IMR-90 (cell line): ENCODE measurements at regions not wholly inside any gene's neighbourhood (a gene's known extent, or its start where the extent isn't known, plus 50 kb on each side); places are given as distances from the start of the nearest gene placed in this dataset.

Source experiments
- ATAC-seq: fragments of 200-7000 bp; cut with Tn5 transposase; 2 replicates; pipeline ENCODE4 v1.9.1; 2020; ENCODE audit warnings: low read depth, mild to moderate bottlenecking, moderate library complexity
- BruUV-seq: library from RNA; stranded (reverse); fragments of 400-500 nt; replicated peaks from 2 replicates; lab custom pipeline; 2021; lab: Mats Ljungman, UMichigan
- CTCF ChIA-PET: fragments of 300-600 bp; formaldehyde crosslinking; extraction: SDS; loops from one replicate; lab custom pipeline; 2021; ENCODE audit warnings: antibody characterized with exemption; lab: Yijun Ruan, JAX
- POLR2A ChIA-PET: fragments of 300-600 bp; sonication (Branson Sonifier 250); formaldehyde crosslinking; loops from one replicate; lab custom pipeline; 2022; ENCODE audit warnings: antibody characterized with exemption; ENCODE audit not compliant: unreplicated experiment; lab: Charles Lee
- DNase-seq: peaks from one replicate; pipeline ENCODE4 v3.0.0; 2013
- H2AFZ ChIP-seq: replicated peaks from 2 replicates; pipeline ENCODE3; 2013; ENCODE audit warnings: low read length, mild to moderate bottlenecking; ENCODE audit not compliant: poor library complexity
- H2AK5ac ChIP-seq: 2 replicates; pipeline ENCODE4 v1.6.1; 2013; ENCODE audit warnings: low read depth, low read length, inconsistent platforms
- H2AK9ac ChIP-seq: replicated peaks from 2 replicates; pipeline ENCODE3; 2013; ENCODE audit warnings: mild to moderate bottlenecking, low read depth, low read length, moderate library complexity; ENCODE audit not compliant: poor library complexity
- H2BK120ac ChIP-seq: 2 replicates; pipeline ENCODE4 v1.6.1; 2013; ENCODE audit warnings: low read depth, low read length, inconsistent platforms
- H2BK15ac ChIP-seq: 3 replicates; pipeline ENCODE4 v1.6.1; 2013; ENCODE audit warnings: low read depth, low read length, inconsistent platforms
- H2BK20ac ChIP-seq: 2 replicates; pipeline ENCODE4 v1.6.1; 2013; ENCODE audit warnings: low read depth, mild to moderate bottlenecking, inconsistent platforms, low read length, moderate library complexity
- H2BK5ac ChIP-seq: 2 replicates; pipeline ENCODE4 v1.6.1; 2013; ENCODE audit warnings: mild to moderate bottlenecking, low read depth, low read length, inconsistent platforms; ENCODE audit not compliant: poor library complexity, severe bottlenecking
- H3K14ac ChIP-seq: replicated peaks from 2 replicates; pipeline ENCODE4 v1.6.1; 2013; ENCODE audit warnings: low read depth, low read length, inconsistent platforms
- H3K18ac ChIP-seq: 2 replicates; pipeline ENCODE4 v1.6.1; 2013; ENCODE audit warnings: low read depth, low read length, control low read depth
- H3K23ac ChIP-seq: 2 replicates; pipeline ENCODE4 v1.6.1; 2013; ENCODE audit warnings: low read depth, low read length, inconsistent platforms
- H3K27ac ChIP-seq: 2 replicates; pipeline ENCODE4 v1.5.1; 2013; ENCODE audit warnings: mild to moderate bottlenecking, control low read depth, low read length; ENCODE audit not compliant: insufficient read depth
- H3K27me3 ChIP-seq: 2 replicates; pipeline ENCODE4 v1.6.1; 2013; ENCODE audit warnings: low read length; ENCODE audit not compliant: control insufficient read depth, insufficient read depth
- H3K36me3 ChIP-seq: 2 replicates; pipeline ENCODE4 v1.6.1; 2013; ENCODE audit warnings: low read length, mixed read lengths; ENCODE audit not compliant: control insufficient read depth, insufficient read depth
- H3K4ac ChIP-seq: 2 replicates; pipeline ENCODE4 v1.6.1; 2013; ENCODE audit warnings: low read depth, low read length, inconsistent platforms
- H3K4me1 ChIP-seq: 2 replicates; pipeline ENCODE4 v1.6.1; 2013; ENCODE audit warnings: low read length, mixed read lengths; ENCODE audit not compliant: control insufficient read depth, insufficient read depth
- H3K4me2 ChIP-seq: 2 replicates; pipeline ENCODE4 v1.6.1; 2013; ENCODE audit warnings: low read depth, mild to moderate bottlenecking, control low read depth, low read length, moderate library complexity
- H3K4me3 ChIP-seq: 2 replicates; pipeline ENCODE4 v1.5.1; 2013; ENCODE audit warnings: low read depth, mild to moderate bottlenecking, control low read depth, low read length, moderate library complexity; ENCODE audit not compliant: insufficient read depth
- H3K56ac ChIP-seq: 2 replicates; pipeline ENCODE4 v1.6.1; 2013; ENCODE audit warnings: low read length, inconsistent platforms; ENCODE audit not compliant: insufficient read depth; ENCODE audit errors: extremely low read depth
- H3K79me1 ChIP-seq, 2 experiments: 2 replicates each; pipeline ENCODE4 v1.6.1; 2013; ENCODE audit warnings: low read length in 2 of 2, inconsistent platforms in 1 of 2, low read depth in 1 of 2
- H3K9ac ChIP-seq: 2 replicates; pipeline ENCODE4 v1.6.1; 2013; ENCODE audit warnings: low read depth, low read length, control low read depth
- H3K9me1 ChIP-seq: 2 replicates; pipeline ENCODE4 v1.6.1; 2013; ENCODE audit warnings: low read length, inconsistent platforms; ENCODE audit not compliant: insufficient read depth
- H3K9me3 ChIP-seq: 2 replicates; pipeline ENCODE4 v1.6.1; 2013; ENCODE audit warnings: low read length; ENCODE audit not compliant: control insufficient read depth, insufficient read depth
- H4K20me1 ChIP-seq: 2 replicates; pipeline ENCODE4 v1.6.1; 2013; ENCODE audit warnings: low read length, inconsistent platforms; ENCODE audit not compliant: insufficient read depth
- H4K5ac ChIP-seq: 2 replicates; pipeline ENCODE4 v1.6.1; 2013; ENCODE audit warnings: mild to moderate bottlenecking, low read depth, low read length, control low read depth
- H4K8ac ChIP-seq, 2 experiments: 2 replicates each; pipeline ENCODE4 v1.6.1; 2013; ENCODE audit warnings: low read depth in 2 of 2, low read length in 2 of 2, control low read depth in 1 of 2, inconsistent platforms in 1 of 2
- H4K91ac ChIP-seq: 2 replicates; pipeline ENCODE4 v1.6.1; 2013; ENCODE audit warnings: low read depth, low read length, inconsistent platforms; ENCODE audit not compliant: insufficient read depth
- CHD1 ChIP-seq: IDR thresholded peaks from 2 replicates; pipeline ENCODE4 v1.6.1; 2012; ENCODE audit warnings: low read depth, low read length, improper control_type of control experiment
- MAFK ChIP-seq: IDR thresholded peaks from 2 replicates; pipeline ENCODE4 v1.6.1; 2012; ENCODE audit warnings: low read depth, low read length, improper control_type of control experiment
- WGBS, 2 experiments: methylation state at CpG; one replicate each; pipeline versions ENCODE4 v1.1.5 to v1.1.7; 2013; ENCODE audit warnings: missing lambda C conversion rate in 2 of 2; ENCODE audit not compliant: insufficient read length in 1 of 2; ENCODE audit errors: extremely low coverage in 2 of 2; 5-methylcytosine and 5-hydroxymethylcytosine counted together
- dilution Hi-C: fragments of 300-500 bp; cut with HindIII; formaldehyde crosslinking; loops from one replicate; pipeline ENCODE4 v1.14.3; 2018; ENCODE audit warnings: low sequenced_read_pairs; ENCODE audit not compliant: unreplicated experiment
- in situ Hi-C: fragments of 300-500 bp; cut with MboI; formaldehyde crosslinking; loops from 3 replicates; pipeline ENCODE4 v1.14.3; 2019; ENCODE audit warnings: low sequenced_read_pairs, inconsistent platforms, mixed read lengths
- intact Hi-C: fragments of 100-400 bp; cut with micrococcal nuclease; formaldehyde crosslinking; loops from 2 replicates; pipeline ENCODE4 v1.10.0; 2022

- peak overlapping the region; percentile 59 for H2BK5ac ChIP-seq
- peak overlapping the region; percentile 74 for H2AK9ac ChIP-seq
- ChIA-PET POLR2A (no interaction called here), CTCF (no interaction called here)
- peak overlapping the region; percentile 77 for H2BK120ac ChIP-seq
- H3K9me1 ChIP-seq: peaks cover 6% of the 10 kb centered on the region; the same call in 1 of the 2 replicates
- H3K9ac ChIP-seq: no peak overlapping the region
- peak overlapping the region; percentile 87 for H2BK20ac ChIP-seq
- H3K4me2 ChIP-seq: peak overlapping the region; percentile 3; the same call in 1 of the 2 replicates
- H3K9me3 ChIP-seq: no peaks in the 10 kb centered on the region
- H3K18ac ChIP-seq: peak overlapping the region; percentile 60
- ATAC-seq (no peak), DNase-seq (no peak)
- H3K4me1 ChIP-seq: peaks cover 12% of the 10 kb centered on the region
- no TSS peak for BruUV-seq
- peak overlapping the region; percentile 74 for H3K14ac ChIP-seq
- H4K8ac ChIP-seq: peak overlapping the region; percentile 56 to 86
- no peaks in the 10 kb centered on the region for H3K27me3 ChIP-seq
- no peaks in the 10 kb centered on the region for H4K20me1 ChIP-seq
- peak overlapping the region; percentile 75; the same call in 2 of the 3 replicates for H2BK15ac ChIP-seq
- dilution Hi-C loops (no loop called here), intact Hi-C loops (loop anchor here (5.0 to 10.0 kb wide), 2 partner anchors 543 to 985 kb away; no protein-coding TSS in a partner anchor), in situ Hi-C loops (no loop called here)
- peak overlapping the region; percentile 33 for H2AFZ ChIP-seq
- peak overlapping the region; percentile 91 for H3K4ac ChIP-seq
- H3K36me3 ChIP-seq: no peaks in the 10 kb centered on the region
- TF ChIP-seq CHD1 (no peak), MAFK (peak; percentile 58; the same call in 1 of the 2 replicates)
- H3K23ac ChIP-seq: peak overlapping the region; percentile 71; the same call in 1 of the 2 replicates
- peak overlapping the region; percentile 57 for H4K5ac ChIP-seq
- H2AK5ac ChIP-seq: peak overlapping the region; percentile 62; the same call in 1 of the 2 replicates
- H3K4me3 ChIP-seq: no peak overlapping the region
- H3K79me1 ChIP-seq: peaks cover 0 to 11% of the 10 kb centered on the region in 2 experiments; a peak in 2 of 4 replicates
- peak overlapping the region; percentile 45 for H3K27ac ChIP-seq
- 0 out of 2 replicates have a peak overlapping the region, but pooled peaks have one; percentile 7 for H3K56ac ChIP-seq
- H4K91ac ChIP-seq: peak overlapping the region; percentile 37
- no CpG with 5 or more reads among the region's 5 CpGs for WGBS, 2 experiments
These were observed 139.5 kb downstream of the IRS1 start for GRCh38 chr2:226660124-226660523.
